AG10803 (cell line): ENCODE measurements at regions not wholly inside any gene's neighbourhood (a gene's known extent, or its start where the extent isn't known, plus 50 kb on each side); places are given as distances from the start of the nearest gene placed in this dataset.
"Not testable (repeated sequence)": the region's sequence is repeated elsewhere in the genome, so short reads cannot be mapped to it uniquely, and the experiment has no call there.

Source experiments
- DNase-seq: peaks from one replicate; pipeline ENCODE4 v3.0.0; 2010; ENCODE audit warnings: low read depth
- H3K4me3 ChIP-seq: 2 replicates; pipeline ENCODE4 v1.5.1; 2011; ENCODE audit warnings: mild to moderate bottlenecking, low read length, control low read depth
- CTCF ChIP-seq: conservative IDR thresholded peaks from 2 replicates; pipeline ENCODE4 v1.5.1; 2011; ENCODE audit warnings: mild to moderate bottlenecking, low read length, control low read depth, inconsistent platforms

DNA sequence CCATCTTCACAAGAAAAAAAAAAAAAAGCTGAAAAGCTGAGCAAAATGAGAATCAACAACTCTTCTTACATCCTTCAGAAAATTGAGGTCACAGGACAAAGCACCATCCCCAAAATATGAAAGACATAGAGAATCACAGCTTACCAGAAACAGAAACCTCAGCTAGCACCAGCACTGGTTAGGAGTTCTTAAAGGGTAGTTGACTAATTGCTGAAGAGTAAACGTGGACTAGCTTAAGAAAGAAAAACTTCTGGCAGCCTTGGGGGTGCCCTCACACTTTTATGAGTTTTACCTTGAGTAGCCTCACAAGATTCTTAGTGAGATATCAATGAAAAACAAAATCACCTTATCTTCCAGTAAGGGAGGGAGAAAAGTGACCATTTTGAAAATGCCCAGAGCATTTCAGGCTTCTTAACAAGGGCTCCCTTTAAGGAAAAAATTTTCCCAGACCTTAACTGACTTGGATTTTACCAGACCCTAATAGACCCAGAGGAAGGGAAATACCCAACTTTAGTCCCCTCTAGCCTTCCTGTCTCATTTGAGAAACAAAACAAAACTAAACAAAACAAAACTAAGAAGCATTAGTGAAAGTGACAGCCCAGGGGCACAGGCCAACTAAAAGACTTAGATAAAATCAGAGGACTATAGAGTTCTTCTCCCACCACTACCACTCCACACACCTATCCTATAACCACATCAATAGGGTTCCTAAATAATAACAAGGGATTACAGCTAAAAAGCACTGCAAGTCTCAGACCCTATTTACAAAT, 888.6 kb downstream of the DIAPH3 start:
- H3K4me3 ChIP-seq: no peak overlapping the region
- DNase-seq: no peak
- TF ChIP-seq CTCF: no peak

DNA sequence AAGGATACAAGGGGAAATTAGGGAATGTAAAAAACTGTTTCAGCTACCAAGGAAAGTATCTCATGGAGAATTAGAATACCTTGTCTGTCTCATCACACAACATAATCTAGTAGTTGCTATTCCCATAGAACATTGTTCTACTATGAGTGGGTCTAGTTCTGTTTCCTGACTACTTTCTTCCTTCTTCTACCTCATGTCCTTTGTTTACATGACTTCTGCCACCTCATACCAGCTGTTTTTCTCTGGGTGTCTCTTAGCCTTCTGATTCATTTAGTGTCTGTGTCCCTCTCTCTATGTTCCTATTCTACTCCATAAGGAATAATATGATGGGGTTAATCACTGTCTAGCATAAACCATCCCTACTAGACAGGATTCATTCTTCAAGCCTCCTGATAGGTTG, 887.3 kb downstream of the DIAPH3 start:
- H3K4me3 ChIP-seq: no peak overlapping the region
- DNase-seq: no peak
- no peak for TF ChIP-seq CTCF

GRCh38 chr13:59277106-59277505, 886.6 kb downstream of the DIAPH3 start:
- no peak overlapping the region for H3K4me3 ChIP-seq
- no peak for DNase-seq
- no peak for TF ChIP-seq CTCF

- no peak overlapping the region for H3K4me3 ChIP-seq
- no peak for DNase-seq
- TF ChIP-seq CTCF: no peak
These were observed 884.7 kb downstream of the DIAPH3 start for GRCh38 chr13:59279028-59279427.

DNA sequence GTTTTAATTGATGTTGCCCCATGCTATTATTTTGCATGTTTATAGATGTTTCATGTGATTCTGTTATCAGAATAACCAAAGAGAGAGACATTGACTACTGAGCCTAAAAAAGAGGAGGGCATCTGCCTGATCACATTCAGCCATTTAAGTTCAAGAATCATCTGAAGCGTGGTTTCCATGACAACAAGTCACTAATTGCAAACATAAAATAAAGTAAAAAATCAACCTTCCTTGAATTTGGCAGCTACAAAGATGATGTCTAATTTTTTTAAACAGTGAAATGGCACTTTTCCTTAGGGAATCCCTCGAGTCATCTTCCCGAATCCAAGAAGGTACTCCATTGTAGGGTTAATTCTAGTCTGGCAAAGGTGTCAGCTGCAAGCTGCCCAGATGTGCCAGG, 884.2 kb downstream of the DIAPH3 start:
- no peak for TF ChIP-seq CTCF
- DNase-seq: no peak
- H3K4me3 ChIP-seq: no peak overlapping the region

- no peak for TF ChIP-seq CTCF
- no peak overlapping the region for H3K4me3 ChIP-seq
- no peak for DNase-seq
These were observed 883.4 kb downstream of the DIAPH3 start for GRCh38 chr13:59280297-59280696.

- TF ChIP-seq CTCF: no peak
- H3K4me3 ChIP-seq: no peak overlapping the region
- no peak for DNase-seq
These were observed 882.3 kb downstream of the DIAPH3 start for GRCh38 chr13:59281453-59281852.

- DNase-seq, H3K4me3 ChIP-seq: not testable (repeated sequence)
These were observed 871.5 kb downstream of the DIAPH3 start for GRCh38 chr13:59292240-59292639.
